ENCODE measurements at regions not wholly inside any gene's neighbourhood (a gene's known extent, or its start where the extent isn't known, plus 50 kb on each side); places are given as distances from the start of the nearest gene placed in this dataset.

DNA sequence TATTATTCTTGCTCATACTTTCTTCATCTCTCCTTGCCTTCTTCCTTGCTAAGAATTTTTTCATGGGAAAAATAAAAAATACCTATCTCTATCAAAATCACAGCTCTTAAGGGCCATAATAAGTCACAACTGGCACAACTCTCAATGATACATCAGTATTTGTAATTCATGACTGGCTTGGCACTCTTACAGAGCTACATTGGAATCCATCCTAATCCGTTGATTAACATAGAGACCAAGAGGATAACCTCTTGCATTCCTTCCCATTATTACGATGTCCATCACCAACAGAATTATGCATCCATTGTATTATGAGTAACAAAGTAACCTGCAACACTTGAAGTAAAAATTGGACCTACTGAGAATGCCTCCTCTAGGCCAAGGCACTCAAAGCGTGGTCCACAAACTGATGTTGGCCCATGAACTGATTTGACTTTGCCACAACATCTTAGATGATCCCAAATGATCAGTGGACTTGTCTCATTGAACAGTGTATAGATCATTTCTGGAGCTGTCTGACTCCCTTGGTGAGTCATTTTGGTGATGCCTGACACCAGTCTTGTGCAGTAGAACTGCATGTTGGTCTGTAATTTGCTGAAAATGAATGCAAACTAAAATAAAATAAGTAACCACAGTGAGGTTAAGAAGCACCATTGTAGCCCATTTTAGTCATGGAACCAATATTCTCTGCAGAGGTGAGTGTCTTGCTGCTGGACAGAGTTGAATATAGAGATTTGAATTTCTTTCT, 163.2 kb downstream of the AXIN2 start:
- CTCF ChIA-PET = no interaction called here
- Histone ChIP-seq H3K27ac (ENCODE audit: low read depth, low read length) (no peak overlapping the region), H3K4me3 (ENCODE audit: low read depth, low read length) (no peak overlapping the region), H3K27me3 (ENCODE audit: control insufficient read depth, insufficient read depth, low read length) (peaks cover 6% of the 10 kb centered on the region), H3K9me3 (ENCODE audit: control insufficient read depth, insufficient read depth, low read length) (no peaks in the 10 kb centered on the region)
- no peak for DNase-seq (ENCODE audit: low read depth, low spot score)
- TF ChIP-seq, protein P1, sequence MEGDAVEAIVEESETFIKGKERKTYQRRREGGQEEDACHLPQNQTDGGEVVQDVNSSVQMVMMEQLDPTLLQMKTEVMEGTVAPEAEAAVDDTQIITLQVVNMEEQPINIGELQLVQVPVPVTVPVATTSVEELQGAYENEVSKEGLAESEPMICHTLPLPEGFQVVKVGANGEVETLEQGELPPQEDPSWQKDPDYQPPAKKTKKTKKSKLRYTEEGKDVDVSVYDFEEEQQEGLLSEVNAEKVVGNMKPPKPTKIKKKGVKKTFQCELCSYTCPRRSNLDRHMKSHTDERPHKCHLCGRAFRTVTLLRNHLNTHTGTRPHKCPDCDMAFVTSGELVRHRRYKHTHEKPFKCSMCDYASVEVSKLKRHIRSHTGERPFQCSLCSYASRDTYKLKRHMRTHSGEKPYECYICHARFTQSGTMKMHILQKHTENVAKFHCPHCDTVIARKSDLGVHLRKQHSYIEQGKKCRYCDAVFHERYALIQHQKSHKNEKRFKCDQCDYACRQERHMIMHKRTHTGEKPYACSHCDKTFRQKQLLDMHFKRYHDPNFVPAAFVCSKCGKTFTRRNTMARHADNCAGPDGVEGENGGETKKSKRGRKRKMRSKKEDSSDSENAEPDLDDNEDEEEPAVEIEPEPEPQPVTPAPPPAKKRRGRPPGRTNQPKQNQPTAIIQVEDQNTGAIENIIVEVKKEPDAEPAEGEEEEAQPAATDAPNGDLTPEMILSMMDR (IDR thresholded peaks at IDR 0.05; ENCODE audit: low read depth, low read length) = no peak
- POLR2A ChIA-PET = no interaction called here

DNA sequence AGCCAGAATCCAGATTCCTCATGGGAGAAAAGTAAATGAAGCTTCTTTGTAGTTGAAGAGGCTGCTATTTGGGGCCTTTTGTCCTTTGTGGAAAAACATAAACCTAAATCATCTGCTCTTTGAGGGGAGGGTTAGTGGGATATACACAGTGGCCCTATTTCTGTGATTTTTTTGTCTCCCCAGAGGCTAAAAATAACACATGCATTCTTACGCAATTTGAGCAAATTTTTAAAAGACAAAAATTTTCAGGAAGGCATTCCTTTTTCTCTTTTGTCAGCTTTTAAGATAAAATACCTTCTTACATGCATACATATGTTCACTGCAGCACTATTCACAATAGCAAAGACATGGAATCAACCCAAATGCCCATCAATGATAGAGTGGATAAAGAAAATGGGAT, 165.5 kb downstream of the AXIN2 start:
- H3K27me3 ChIP-seq (ENCODE audit: control insufficient read depth, insufficient read depth, low read length) = no peaks in the 10 kb centered on the region
- DNase-seq (ENCODE audit: low read depth, low spot score) = no peak
- no peak overlapping the region for H3K4me3 ChIP-seq (ENCODE audit: low read depth, low read length)
- ChIA-PET POLR2A (no interaction called here), CTCF (interaction anchor here (0.6 kb wide), 1 partner anchor 138 kb away, joined by 3 read pairs; no protein-coding TSS in a partner anchor)
- H3K9me3 ChIP-seq (ENCODE audit: control insufficient read depth, insufficient read depth, low read length) = no peaks in the 10 kb centered on the region
- TF ChIP-seq, protein P1 (IDR thresholded peaks at IDR 0.05; ENCODE audit: low read depth, low read length) = no peak
- no peak overlapping the region for H3K27ac ChIP-seq (ENCODE audit: low read depth, low read length)

DNA sequence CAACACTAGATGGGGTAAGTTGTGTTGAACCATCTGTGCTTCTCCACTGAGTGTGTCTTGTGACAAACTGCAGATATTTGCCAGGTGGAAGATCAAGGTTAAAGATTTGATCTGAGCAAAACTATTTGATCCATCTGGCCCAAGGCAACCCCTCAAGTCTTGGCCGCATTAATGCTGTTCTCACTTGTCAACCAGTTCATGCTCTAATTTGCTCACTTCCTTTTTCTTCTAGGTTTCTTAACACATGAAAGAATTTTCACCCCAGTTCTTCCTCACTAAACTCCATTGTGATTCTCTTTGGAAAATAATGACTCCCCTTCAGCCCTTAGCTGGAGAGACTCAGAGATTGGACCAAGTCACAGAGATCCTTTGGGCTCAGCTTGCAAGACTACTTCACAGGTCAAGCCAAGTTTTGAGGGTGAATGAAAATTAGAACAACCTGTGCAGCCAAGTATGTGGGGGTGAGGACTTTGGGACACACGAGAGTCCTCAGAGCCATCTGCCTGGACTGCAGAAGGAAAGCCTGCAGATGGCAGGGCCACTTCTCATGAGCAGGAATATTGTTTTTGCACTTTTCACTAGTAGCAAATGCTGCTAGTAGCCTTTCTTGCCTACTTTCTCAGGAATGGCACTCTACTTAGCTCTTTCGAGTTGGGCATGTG, 166.5 kb downstream of the AXIN2 start:
- Histone ChIP-seq H3K27ac (ENCODE audit: low read depth, low read length) (no peak overlapping the region), H3K27me3 (ENCODE audit: control insufficient read depth, insufficient read depth, low read length) (no peaks in the 10 kb centered on the region), H3K9me3 (ENCODE audit: control insufficient read depth, insufficient read depth, low read length) (no peaks in the 10 kb centered on the region), H3K4me3 (ENCODE audit: low read depth, low read length) (no peak overlapping the region)
- TF ChIP-seq, protein P1 (IDR thresholded peaks at IDR 0.05; ENCODE audit: low read depth, low read length) = no peak
- ChIA-PET POLR2A (no interaction called here), CTCF (interaction anchor here (0.6 kb wide), 1 partner anchor 499 kb away, joined by 3 read pairs; no protein-coding TSS in a partner anchor)
- no peak for DNase-seq (ENCODE audit: low read depth, low spot score)

DNA sequence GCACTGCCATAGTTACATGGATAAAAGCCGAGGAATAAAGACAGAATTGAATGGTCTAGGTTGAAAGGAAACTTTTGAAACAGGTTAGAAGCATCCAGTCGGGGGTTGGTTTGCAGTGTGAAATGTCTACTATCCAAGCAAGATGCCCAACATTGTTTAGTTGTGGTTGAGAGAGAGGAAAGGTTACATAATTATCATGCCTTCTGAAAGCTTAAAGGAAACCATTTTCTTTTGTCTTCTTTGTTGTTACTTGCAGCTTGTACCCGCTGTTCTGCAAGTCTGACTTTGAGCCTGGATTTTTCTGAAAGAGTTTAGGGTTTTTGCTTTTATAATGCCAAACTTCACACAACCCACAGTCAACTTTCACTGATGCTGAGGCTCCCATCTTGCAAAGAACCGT, 167.9 kb downstream of the AXIN2 start:
- Histone ChIP-seq H3K27me3 (ENCODE audit: control insufficient read depth, insufficient read depth, low read length) (no peaks in the 10 kb centered on the region), H3K4me3 (ENCODE audit: low read depth, low read length) (no peak overlapping the region), H3K27ac (ENCODE audit: low read depth, low read length) (no peak overlapping the region), H3K9me3 (ENCODE audit: control insufficient read depth, insufficient read depth, low read length) (no peaks in the 10 kb centered on the region)
- ChIA-PET POLR2A (no interaction called here), CTCF (no interaction called here)
- TF ChIP-seq, protein P1 (IDR thresholded peaks at IDR 0.05; ENCODE audit: low read depth, low read length) = no peak
- DNase-seq (ENCODE audit: low read depth, low spot score) = no peak

DNA sequence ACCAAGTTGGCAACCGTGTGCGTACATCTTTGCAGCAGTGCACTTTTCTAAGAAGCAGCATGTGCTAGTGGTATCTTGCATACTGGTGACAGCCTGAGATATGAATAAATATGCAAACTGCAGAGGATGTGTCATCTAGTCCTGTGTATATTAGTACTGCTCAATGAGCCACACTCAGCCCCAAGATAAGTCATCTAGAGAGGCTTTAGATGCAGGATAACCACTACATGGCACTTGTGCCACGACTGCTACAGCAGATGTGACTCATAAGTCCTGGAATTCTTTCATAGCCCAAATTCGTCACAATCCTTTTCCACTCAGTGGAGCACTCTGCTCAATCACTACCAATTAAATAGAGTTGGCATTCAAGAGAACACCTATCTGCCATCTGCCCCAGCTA, 171.5 kb downstream of the AXIN2 start:
- Histone ChIP-seq H3K4me3 (ENCODE audit: low read depth, low read length) (no peak overlapping the region), H3K27ac (ENCODE audit: low read depth, low read length) (no peak overlapping the region), H3K9me3 (ENCODE audit: control insufficient read depth, insufficient read depth, low read length) (no peaks in the 10 kb centered on the region), H3K27me3 (ENCODE audit: control insufficient read depth, insufficient read depth, low read length) (peaks cover 3% of the 10 kb centered on the region)
- DNase-seq (ENCODE audit: low read depth, low spot score) = no peak
- CTCF ChIA-PET = no interaction called here
- TF ChIP-seq, protein P1 (IDR thresholded peaks at IDR 0.05; ENCODE audit: low read depth, low read length) = no peak
- POLR2A ChIA-PET = no interaction called here
